KMS-11 (cell line): ENCODE measurements at regions not wholly inside any gene's neighbourhood (a gene's known extent, or its start where the extent isn't known, plus 50 kb on each side); places are given as distances from the start of the nearest gene placed in this dataset.

Experiments used
- H2AFZ ChIP-seq: fragments of 200-600 bp; sonication (generic); 2 replicates; pipeline ENCODE4 v1.6.1; 2016; ENCODE audit warnings: antibody characterized with exemption, mixed run types, low read depth
- H3K27ac ChIP-seq: fragments of 200-600 bp; sonication (generic); 2 replicates; pipeline ENCODE4 v1.6.1; 2016; ENCODE audit warnings: mild to moderate bottlenecking, mixed run types
- H3K27me3 ChIP-seq: fragments of 200-600 bp; sonication (generic); 2 replicates; pipeline ENCODE4 v1.6.1; 2017; ENCODE audit warnings: mild to moderate bottlenecking, low read depth, mixed run types, moderate library complexity; ENCODE audit not compliant: insufficient read depth
- H3K36me3 ChIP-seq: fragments of 200-600 bp; sonication (generic); 2 replicates; pipeline ENCODE4 v1.6.1; 2017; ENCODE audit warnings: mild to moderate bottlenecking, mixed run types; ENCODE audit not compliant: insufficient read depth
- H3K4me1 ChIP-seq: fragments of 200-600 bp; sonication (generic); 2 replicates; pipeline ENCODE4 v1.6.1; 2016; ENCODE audit warnings: mild to moderate bottlenecking, low read depth, mixed run types; ENCODE audit not compliant: poor library complexity, severe bottlenecking
- H3K4me2 ChIP-seq: fragments of 200-600 bp; sonication (generic); 2 replicates; pipeline ENCODE4 v1.7.0; 2016; ENCODE audit warnings: mild to moderate bottlenecking, mixed run types
- H3K4me3 ChIP-seq: fragments of 200-600 bp; sonication (generic); IDR thresholded peaks from 2 replicates; pipeline ENCODE4 v1.6.1; 2017; ENCODE audit warnings: low read depth, low read length, mixed read lengths; ENCODE audit not compliant: insufficient read depth
- H3K79me2 ChIP-seq: fragments of 200-600 bp; sonication (generic); 2 replicates; pipeline ENCODE4 v1.6.1; 2016; ENCODE audit warnings: low read depth, mixed run types; ENCODE audit not compliant: insufficient read depth
- H3K9ac ChIP-seq: fragments of 200-600 bp; sonication (generic); 2 replicates; pipeline ENCODE4 v1.6.1; 2016; ENCODE audit warnings: mild to moderate bottlenecking, mixed run types
- H4K20me1 ChIP-seq: fragments of 200-600 bp; sonication (generic); 2 replicates; pipeline ENCODE4 v1.6.1; 2016; ENCODE audit warnings: mild to moderate bottlenecking, mixed run types; ENCODE audit not compliant: insufficient read depth
- CTCF ChIP-seq: fragments of 200-600 bp; sonication (generic); conservative IDR thresholded peaks from 2 replicates; pipeline ENCODE4 v1.6.1; 2017; ENCODE audit warnings: low read depth, mild to moderate bottlenecking, antibody characterized with exemption, low read length, moderate library complexity, mixed read lengths

- Histone ChIP-seq H3K36me3 (no peaks in the 10 kb centered on the region), H3K79me2 (no peaks in the 10 kb centered on the region), H3K27me3 (no peaks in the 10 kb centered on the region; the same call in 1 of the 2 replicates), H4K20me1 (no peaks in the 10 kb centered on the region), H3K4me3 (no peak overlapping the region), H3K9ac (no peak overlapping the region), H3K27ac (no peak overlapping the region), H3K4me2 (no peak overlapping the region), H2AFZ (no peak overlapping the region), H3K4me1 (no peaks in the 10 kb centered on the region)
- TF ChIP-seq CTCF, result no peak
Observed at GRCh38 chr1:34378968-34379856, 202.5 kb downstream of the C1orf94 start.

GRCh38 chr1:34379911-34380310 is 203.2 kb downstream of the C1orf94 start:
- no peak overlapping the region for H2AFZ ChIP-seq
- no peaks in the 10 kb centered on the region for H3K36me3 ChIP-seq
- H3K79me2 ChIP-seq, result no peaks in the 10 kb centered on the region
- no peaks in the 10 kb centered on the region; the same call in 1 of the 2 replicates for H3K27me3 ChIP-seq
- no peak overlapping the region for H3K4me2 ChIP-seq
- H3K4me3 ChIP-seq, result no peak overlapping the region
- H3K4me1 ChIP-seq, result no peaks in the 10 kb centered on the region
- no peak for TF ChIP-seq CTCF
- H3K27ac ChIP-seq, result no peak overlapping the region
- no peaks in the 10 kb centered on the region for H4K20me1 ChIP-seq
- no peak overlapping the region for H3K9ac ChIP-seq

DNA sequence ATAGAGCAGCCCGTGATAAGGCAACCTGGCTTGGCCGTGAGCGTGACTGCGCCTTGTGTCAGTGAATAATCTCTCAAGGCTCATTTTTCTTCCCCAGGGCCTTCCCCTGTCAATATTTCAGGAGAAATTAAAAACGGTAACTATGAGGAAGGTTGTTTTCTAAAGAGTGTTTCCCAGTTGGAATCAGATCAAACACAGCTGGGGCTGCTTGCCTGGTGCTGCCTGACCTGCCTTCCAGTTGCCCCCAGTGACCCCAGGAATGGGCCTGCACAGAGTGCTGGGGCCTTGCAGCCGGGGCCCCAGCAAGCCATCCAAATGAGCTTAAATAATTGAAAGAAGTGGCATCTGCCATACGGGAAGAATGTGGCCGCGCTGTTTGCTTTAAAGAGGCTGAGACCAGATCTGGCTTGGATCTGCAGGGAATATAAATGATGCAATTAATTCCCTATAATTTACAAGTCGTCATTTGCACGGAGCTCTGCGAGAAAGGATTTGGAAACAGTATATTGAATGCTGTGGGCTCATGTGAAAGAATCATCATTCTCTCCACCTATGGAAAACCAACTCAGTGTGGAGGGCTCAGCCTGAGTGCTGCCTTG is 203.9 kb downstream of the C1orf94 start:
- H3K27me3 ChIP-seq, result no peaks in the 10 kb centered on the region; the same call in 1 of the 2 replicates
- H3K9ac ChIP-seq, result no peak overlapping the region
- H3K4me3 ChIP-seq, result no peak overlapping the region
- H3K36me3 ChIP-seq, result no peaks in the 10 kb centered on the region
- H3K79me2 ChIP-seq, result no peaks in the 10 kb centered on the region
- no peak overlapping the region for H3K27ac ChIP-seq
- no peaks in the 10 kb centered on the region for H4K20me1 ChIP-seq
- H3K4me1 ChIP-seq, result no peaks in the 10 kb centered on the region
- H2AFZ ChIP-seq, result no peak overlapping the region
- TF ChIP-seq CTCF, result no peak
- H3K4me2 ChIP-seq, result no peak overlapping the region

- Histone ChIP-seq H3K9ac (no peak overlapping the region), H3K36me3 (no peaks in the 10 kb centered on the region), H3K79me2 (no peaks in the 10 kb centered on the region), H3K27ac (no peak overlapping the region), H3K4me2 (no peak overlapping the region), H3K27me3 (no peaks in the 10 kb centered on the region), H2AFZ (no peak overlapping the region), H3K4me3 (no peak overlapping the region), H3K4me1 (no peaks in the 10 kb centered on the region), H4K20me1 (no peaks in the 10 kb centered on the region)
- no peak for TF ChIP-seq CTCF
Observed at GRCh38 chr1:34389974-34390373, 213.3 kb downstream of the C1orf94 start.
